NCI-H1436 treated with DMSO at 0.1 percent for 48 hours (cell line): ENCODE measurements at regions not wholly inside any gene's neighbourhood (a gene's known extent, or its start where the extent isn't known, plus 50 kb on each side); places are given as distances from the start of the nearest gene placed in this dataset.
"Not testable (repeated sequence)": the region's sequence is repeated elsewhere in the genome, so short reads cannot be mapped to it uniquely, and the experiment has no call there.

Experiments used
- DNase-seq: peaks from one replicate; lab custom pipeline; 2025; lab: John Stamatoyannopoulos, UW

- no peak for DNase-seq
These were observed 325.2 kb upstream of the RPS23 start for GRCh38 chr5:82603033-82603987.

GRCh38 chr5:82601861-82602260, 323.7 kb upstream of the RPS23 start:
- no peak for DNase-seq

- no peak for DNase-seq
These were observed 322.9 kb upstream of the RPS23 start for GRCh38 chr5:82601077-82601476.

GRCh38 chr5:82599692-82600091, 321.5 kb upstream of the RPS23 start:
- no peak for DNase-seq

- no peak for DNase-seq
These were observed 320.9 kb upstream of the RPS23 start for GRCh38 chr5:82599030-82599429.

GRCh38 chr5:82597437-82597836, 319.3 kb upstream of the RPS23 start:
- no peak for DNase-seq

GRCh38 chr5:82596451-82596850, 318.3 kb upstream of the RPS23 start:
- DNase-seq = no peak

GRCh38 chr5:82595113-82595512, 317.0 kb upstream of the RPS23 start:
- no peak for DNase-seq

- DNase-seq = no peak
These were observed 315.9 kb upstream of the RPS23 start for GRCh38 chr5:82594097-82594496.

GRCh38 chr5:82593481-82593880, 315.3 kb upstream of the RPS23 start:
- no peak for DNase-seq

- DNase-seq = no peak
These were observed 312.9 kb upstream of the RPS23 start for GRCh38 chr5:82591021-82591515.

- DNase-seq = no peak
These were observed 312.0 kb upstream of the RPS23 start for GRCh38 chr5:82590112-82590511.

GRCh38 chr5:82586661-82587310, 308.6 kb upstream of the RPS23 start:
- DNase-seq = no peak

GRCh38 chr5:82586181-82586580, 308.0 kb upstream of the RPS23 start:
- no peak for DNase-seq

GRCh38 chr5:82584631-82585030, 306.5 kb upstream of the RPS23 start:
- no peak for DNase-seq

GRCh38 chr5:82583331-82583730, 305.2 kb upstream of the RPS23 start:
- not testable (repeated sequence) for DNase-seq

- no peak for DNase-seq
These were observed 286.8 kb upstream of the RPS23 start for GRCh38 chr5:82564963-82565362.

- no peak for DNase-seq
These were observed 285.6 kb upstream of the RPS23 start for GRCh38 chr5:82563745-82564144.

- DNase-seq = no peak
These were observed 284.6 kb upstream of the RPS23 start for GRCh38 chr5:82562696-82563240.

GRCh38 chr5:82561797-82562196, 283.6 kb upstream of the RPS23 start:
- DNase-seq = no peak

- no peak for DNase-seq
These were observed 282.8 kb upstream of the RPS23 start for GRCh38 chr5:82560969-82561368.

GRCh38 chr5:82560561-82560960, 282.4 kb upstream of the RPS23 start:
- no peak for DNase-seq

GRCh38 chr5:82551840-82552385, 273.8 kb upstream of the RPS23 start:
- DNase-seq = no peak
